ENCODE measurements at regions not wholly inside any gene's neighbourhood (a gene's known extent, or its start where the extent isn't known, plus 50 kb on each side); places are given as distances from the start of the nearest gene placed in this dataset.

GRCh38 chr10:108301002-108301401, 1136.5 kb upstream of the SORCS1 start:
- ATAC-seq = no peak

- no peak for ATAC-seq
Observed at GRCh38 chr10:108290823-108291222, 1126.3 kb upstream of the SORCS1 start.

DNA sequence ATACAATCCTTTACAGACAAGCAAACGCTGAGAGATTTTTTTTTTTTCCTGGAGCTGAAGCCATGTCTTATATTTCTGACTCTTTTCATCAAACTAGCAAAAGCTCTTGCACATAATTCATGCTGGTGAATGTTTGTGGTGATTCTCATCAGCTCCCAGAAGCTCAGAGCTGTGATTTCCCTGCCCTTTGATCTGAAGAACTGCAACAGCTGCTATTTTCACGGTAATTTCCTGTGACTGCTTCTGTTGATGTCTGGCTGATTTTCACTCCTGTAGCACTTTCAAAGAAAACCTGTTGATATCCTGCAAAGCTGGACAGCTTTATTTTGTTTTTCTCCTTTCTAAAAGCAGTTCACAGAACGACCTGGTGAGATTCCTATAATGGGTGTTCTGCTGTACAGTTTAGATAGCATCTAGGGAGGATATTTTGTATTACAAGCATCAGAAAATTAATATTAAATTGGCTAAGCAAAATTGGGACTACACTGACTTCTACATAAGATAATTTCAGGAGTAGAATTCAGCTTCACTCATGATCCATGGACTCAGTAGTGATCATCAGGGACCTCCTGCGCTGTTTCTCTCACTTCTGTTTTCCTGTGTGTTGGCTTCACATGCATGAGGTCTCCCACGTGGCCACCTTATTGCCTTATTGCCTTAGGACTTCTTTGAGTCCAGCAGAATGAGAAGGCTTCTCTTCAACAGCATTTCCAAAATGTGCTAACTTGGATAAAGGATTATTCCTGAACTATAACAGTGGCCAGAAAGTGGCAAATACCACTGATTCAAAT, 1111.6 kb upstream of the SORCS1 start:
- ATAC-seq = no peak

DNA sequence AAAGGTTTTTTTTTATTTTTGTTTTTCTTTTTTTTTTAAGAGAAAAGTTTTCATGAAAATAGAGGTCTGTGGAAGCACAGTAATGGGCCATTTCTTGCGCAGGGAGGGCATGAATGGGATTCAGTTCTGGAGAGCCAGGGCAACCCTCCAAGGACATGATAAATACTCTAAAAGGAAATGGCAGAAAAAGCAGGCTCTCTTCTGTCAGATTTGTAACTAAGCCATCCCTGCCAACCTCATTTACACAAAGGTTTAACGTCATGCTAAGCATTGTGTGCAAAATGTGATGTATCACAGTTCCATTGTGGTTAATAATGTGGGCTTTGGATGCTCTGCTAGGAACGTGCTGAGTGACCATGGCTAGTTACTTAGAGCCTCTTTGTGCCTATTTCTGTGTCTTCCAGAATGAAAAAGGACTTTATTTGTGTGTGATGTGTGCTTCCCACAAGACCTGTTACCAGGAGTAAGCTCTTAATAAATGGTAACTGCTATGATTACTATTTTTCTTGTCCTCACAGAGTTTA, 1095.9 kb upstream of the SORCS1 start:
- no peak for ATAC-seq

GRCh38 chr10:108254089-108254488, 1089.6 kb upstream of the SORCS1 start:
- ATAC-seq = no peak

DNA sequence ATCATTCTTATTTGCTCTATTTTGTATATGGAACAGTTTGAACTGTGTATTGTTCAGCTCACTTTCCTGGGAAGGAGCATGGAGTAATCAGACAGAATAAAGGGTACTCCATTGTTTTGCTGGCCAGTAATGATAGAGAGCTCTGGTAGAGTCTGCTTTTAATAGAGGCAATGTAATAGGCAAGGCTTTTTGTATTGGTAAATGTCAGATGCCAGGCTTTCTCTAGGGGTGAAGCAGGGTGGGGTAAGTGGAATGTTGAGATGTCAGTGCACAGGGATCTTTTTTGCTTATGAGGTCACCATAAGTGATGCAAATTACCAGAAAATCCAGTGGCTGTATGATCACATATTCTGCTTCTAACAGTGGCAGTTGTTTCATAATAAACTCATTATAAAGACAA, 1088.3 kb upstream of the SORCS1 start:
- no peak for ATAC-seq

GRCh38 chr10:108250936-108251620, 1086.6 kb upstream of the SORCS1 start:
- ATAC-seq = no peak

GRCh38 chr10:108249940-108250339, 1085.4 kb upstream of the SORCS1 start:
- ATAC-seq = no peak

GRCh38 chr10:108244443-108245228, 1080.1 kb upstream of the SORCS1 start:
- ATAC-seq = no peak

DNA sequence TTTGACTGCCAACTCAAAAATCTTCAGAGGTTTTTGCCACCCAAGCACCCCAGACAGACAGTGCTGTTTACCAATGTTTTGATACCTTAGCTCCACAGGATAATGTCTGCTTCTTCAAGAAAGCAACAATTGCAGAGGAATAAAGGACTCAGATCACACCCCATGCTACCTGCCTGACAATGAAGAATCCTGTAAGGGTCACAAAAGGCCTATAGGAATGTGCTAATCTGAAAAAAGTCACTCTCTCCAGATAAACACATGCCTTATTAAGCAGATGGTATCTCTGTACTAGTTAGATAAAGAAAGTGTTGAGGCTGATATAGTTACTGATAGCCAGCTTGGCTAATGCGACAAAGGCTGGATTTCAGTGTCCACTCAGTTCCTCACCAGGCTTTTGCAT, 1076.7 kb upstream of the SORCS1 start:
- ATAC-seq = no peak

DNA sequence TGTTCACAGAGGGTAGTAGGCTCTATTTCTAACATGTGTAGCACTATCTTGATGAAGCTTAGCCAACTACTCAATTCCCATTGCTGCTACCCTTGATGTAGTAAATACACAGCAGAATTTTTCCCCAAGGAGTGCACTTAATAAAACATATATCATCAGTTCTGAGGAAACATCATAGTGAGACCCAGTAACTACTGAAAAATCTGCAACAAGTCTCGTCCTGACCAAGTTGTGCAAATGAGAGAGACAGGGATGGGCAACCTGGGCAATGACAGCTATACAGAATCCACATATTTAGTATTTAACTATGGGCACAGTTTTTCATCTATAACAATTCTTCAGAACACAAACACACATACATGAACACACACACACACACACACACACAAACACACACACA, 1073.8 kb upstream of the SORCS1 start:
- no peak for ATAC-seq

DNA sequence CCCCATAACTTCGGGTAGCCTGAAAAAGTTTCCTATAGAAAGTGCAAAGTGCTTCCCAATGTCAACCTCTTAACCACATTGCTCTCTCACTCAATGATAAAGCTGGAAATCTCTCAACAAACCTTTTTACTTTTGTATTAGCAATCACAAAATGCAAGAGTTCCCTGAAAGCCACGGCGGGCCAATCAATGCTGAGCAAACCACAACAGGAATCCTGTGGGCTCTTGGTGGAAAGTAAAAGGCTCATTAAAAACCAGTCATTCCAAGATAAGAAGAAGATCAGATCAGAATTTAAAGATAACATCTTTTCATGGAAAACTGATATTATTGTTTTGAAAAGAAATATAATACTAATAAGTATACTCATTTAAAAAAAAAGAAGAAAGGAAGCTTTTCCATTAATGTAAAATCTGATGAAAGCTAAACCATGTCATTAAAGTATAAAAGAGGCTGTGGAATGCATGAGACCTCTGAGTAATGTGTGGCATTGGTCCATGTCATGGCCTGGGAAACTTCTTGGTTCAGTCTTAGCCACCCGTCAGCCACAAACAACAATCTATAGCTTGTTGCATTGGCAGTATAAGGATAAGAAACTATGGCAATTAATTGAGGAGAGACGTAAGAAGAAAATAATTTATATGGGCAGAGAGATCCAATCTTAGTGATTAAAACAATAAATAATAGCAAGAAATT, 1066.1 kb upstream of the SORCS1 start:
- no peak for ATAC-seq

DNA sequence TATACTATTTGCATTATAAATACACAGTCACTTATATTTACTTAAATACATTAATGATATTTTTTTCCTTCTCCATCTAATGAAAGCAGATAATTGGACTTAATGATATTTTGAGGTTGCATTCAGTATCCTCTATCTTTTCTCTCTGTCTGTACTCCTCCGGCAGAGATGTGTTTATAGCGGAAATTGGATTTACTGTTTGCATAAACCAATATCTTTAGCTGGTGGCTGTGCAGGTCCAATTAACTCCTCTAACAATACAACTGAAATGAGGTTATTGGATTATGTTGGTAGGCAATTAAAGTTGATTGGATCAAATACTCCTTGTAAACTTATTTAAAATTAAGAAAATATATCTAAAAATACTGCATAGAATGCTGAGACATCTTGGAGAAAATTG, 1044.2 kb upstream of the SORCS1 start:
- ATAC-seq = no peak

DNA sequence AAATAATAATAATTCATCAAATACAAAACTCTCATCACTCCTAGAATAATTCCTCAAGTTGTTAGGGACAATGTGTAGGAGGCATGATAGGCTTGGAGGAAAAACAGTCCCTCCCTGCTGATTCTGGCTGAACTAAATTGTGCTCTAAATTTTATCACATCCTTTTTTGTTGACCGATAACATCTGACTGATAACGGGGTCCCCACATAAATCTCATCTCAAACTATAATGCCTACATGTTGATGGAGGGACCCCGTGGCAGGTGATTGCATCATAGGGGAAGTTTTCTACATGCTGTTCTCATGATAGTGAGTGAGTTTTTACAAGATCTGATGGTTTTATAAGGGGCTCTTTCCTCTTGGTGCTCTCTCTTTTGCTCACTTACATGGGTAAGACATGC, 1043.5 kb upstream of the SORCS1 start:
- ATAC-seq = no peak

- no peak for ATAC-seq
Observed at GRCh38 chr10:108204528-108205305, 1040.2 kb upstream of the SORCS1 start.

DNA sequence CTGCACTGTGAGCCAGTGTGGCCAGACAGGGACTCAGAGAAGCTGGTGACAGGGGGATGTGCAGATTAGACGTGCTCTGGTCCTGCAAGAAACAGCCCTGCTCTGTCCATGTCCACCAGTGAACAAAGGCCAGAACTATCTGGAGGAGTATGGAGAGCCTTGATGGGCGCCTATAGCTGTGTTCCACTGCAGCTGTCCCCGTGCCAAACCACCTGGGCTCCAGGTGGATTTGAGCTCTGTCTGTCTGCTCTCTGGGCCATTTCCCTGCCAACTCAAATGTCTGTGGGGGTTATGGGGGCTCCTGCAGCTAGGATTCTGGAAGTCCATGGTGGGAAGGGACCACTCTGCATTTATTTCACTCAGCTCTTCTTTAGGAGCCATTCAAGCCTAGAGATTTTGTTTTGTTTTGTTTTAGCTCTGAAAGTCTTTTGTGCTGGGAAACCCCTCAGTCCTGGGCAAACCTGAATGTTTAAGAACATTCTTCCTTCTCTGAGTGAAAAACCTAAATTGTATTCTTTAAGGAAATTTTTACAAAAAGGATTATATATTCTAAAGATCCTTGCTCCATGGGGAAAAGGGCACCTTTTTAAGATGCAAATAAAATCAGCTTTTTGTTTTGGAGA, 1039.5 kb upstream of the SORCS1 start:
- ATAC-seq = no peak

GRCh38 chr10:108187408-108188012, 1023.0 kb upstream of the SORCS1 start:
- ATAC-seq = no peak

GRCh38 chr10:108184114-108184513, 1019.6 kb upstream of the SORCS1 start:
- no peak for ATAC-seq

DNA sequence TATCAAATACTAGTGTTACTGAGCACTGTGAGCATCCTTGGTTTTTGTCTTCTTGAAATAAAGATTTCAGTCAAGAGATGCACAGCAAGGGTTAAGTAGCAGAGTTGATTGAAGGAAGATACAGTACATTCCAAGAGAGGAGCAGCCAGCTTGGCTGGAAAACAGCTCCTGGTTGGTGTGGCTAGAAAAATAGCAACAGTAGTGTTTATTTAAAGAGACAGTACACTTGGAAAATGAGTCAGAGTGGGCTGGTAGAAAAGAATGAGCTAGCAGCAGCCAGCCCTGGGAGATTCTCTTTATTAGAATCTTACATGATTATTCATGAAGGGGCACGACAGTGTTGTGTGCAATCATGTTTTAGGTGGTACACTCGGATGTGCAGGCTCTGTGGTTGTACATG, 1016.4 kb upstream of the SORCS1 start:
- ATAC-seq = no peak

DNA sequence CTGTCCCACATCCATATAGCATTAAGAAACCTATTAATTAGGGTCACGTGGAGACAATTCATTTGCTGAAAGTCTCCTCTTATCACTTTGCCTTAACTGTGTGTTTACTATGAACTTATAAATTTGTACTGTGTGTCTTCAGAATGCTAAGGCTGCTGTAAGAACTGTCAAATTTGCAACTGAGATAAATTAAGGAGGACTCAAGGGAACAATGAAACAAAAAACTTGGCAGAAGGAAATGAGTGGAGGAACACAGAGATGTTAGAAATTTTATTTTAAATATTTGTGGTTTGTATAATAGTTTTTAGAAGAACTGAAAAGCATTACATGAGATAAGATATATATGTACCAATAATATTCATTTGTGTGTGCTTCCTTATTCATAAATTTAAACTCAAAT, 1005.3 kb upstream of the SORCS1 start:
- ATAC-seq = no peak

DNA sequence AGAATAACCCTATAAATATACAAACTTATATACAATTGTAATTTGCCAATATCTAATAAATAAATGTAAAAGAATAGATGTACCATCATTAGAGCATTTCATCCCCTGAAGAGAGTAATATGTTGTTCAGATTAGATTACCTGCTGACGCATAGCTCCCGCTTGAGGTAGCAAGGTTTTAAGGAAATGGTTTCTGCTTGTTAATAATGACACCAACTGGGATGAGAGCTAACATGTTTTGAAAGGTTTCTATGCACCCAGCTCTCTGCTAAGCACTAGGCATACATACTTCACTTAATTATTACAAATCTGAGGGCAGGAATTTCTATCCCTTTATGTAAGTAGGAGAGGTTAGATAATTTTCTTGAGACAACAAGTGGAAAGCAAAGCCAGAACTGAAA, 1003.3 kb upstream of the SORCS1 start:
- no peak for ATAC-seq
